HCT116 (cell line): ENCODE measurements at regions not wholly inside any gene's neighbourhood (a gene's known extent, or its start where the extent isn't known, plus 50 kb on each side); places are given as distances from the start of the nearest gene placed in this dataset.

ENCODE experiments used
- ELF1 ChIP-seq: IDR thresholded peaks from 2 replicates; pipeline ENCODE4 v1.6.1; 2012; ENCODE audit warnings: low read depth, borderline replicate concordance
- EZH2 ChIP-seq: fragments of 200-600 bp; sonication (generic); IDR thresholded peaks from 2 replicates; pipeline ENCODE4 v1.6.1; 2017; ENCODE audit warnings: antibody characterized with exemption, mixed run types
- EZH2phosphoT487 ChIP-seq: fragments of 200-600 bp; IDR thresholded peaks from 2 replicates; pipeline ENCODE4 v1.6.1; 2018; ENCODE audit warnings: antibody characterized with exemption, borderline replicate concordance
- FOSL1 ChIP-seq: IDR thresholded peaks from 2 replicates; pipeline ENCODE4 v1.6.1; 2012; ENCODE audit warnings: low read depth
- JUND ChIP-seq: IDR thresholded peaks from 2 replicates; pipeline ENCODE4 v1.6.1; 2012
- POLR2A ChIP-seq: IDR thresholded peaks from 2 replicates; pipeline ENCODE4 v1.7.0; 2011; ENCODE audit warnings: borderline replicate concordance; ENCODE audit not compliant: insufficient read depth, insufficient read length; ENCODE audit errors: extremely low read depth
- POLR2AphosphoS5 ChIP-seq: IDR thresholded peaks from 2 replicates; pipeline ENCODE4 v1.6.1; 2011; ENCODE audit warnings: mild to moderate bottlenecking, low read depth, low read length, moderate library complexity
- RAD21 ChIP-seq: IDR thresholded peaks from 2 replicates; pipeline ENCODE4 v1.6.1; 2012; ENCODE audit warnings: low read depth, mild to moderate bottlenecking
- SIN3A ChIP-seq: IDR thresholded peaks from 2 replicates; pipeline ENCODE4 v1.6.1; 2012; ENCODE audit warnings: low read depth
- SP1 ChIP-seq: IDR thresholded peaks from 2 replicates; pipeline ENCODE4 v1.6.1; 2012; ENCODE audit warnings: low read depth
- YY1 ChIP-seq: IDR thresholded peaks from 2 replicates; pipeline ENCODE4 v1.6.1; 2011; ENCODE audit warnings: low read length, low read depth, moderate library complexity, mild to moderate bottlenecking; ENCODE audit not compliant: insufficient replicate concordance; ENCODE audit errors: extremely low read depth
- TF ChIP-seq, protein P1 (sequence below), 3 experiments: fragments of 200-600 bp in 1 of 3; sonication (generic) in 1 of 3; IDR thresholded peaks in 2 of 3; conservative IDR thresholded peaks in 1 of 3; 2 replicates each; pipeline ENCODE4 v1.5.1; 2012 to 2017; ENCODE audit warnings: low read depth in 2 of 3, low read length in 2 of 3, antibody characterized with exemption in 1 of 3, borderline replicate concordance in 1 of 3, control low read depth in 1 of 3, mild to moderate bottlenecking in 1 of 3, mixed read lengths in 1 of 3, mixed run types in 1 of 3, moderate library complexity in 1 of 3; ENCODE audit not compliant: insufficient read depth in 1 of 3
- TF ChIP-seq, protein P2 (sequence below): IDR thresholded peaks from 2 replicates; pipeline ENCODE4 v1.6.1; 2012
- TF ChIP-seq, protein P3 (sequence below): IDR thresholded peaks from 2 replicates; pipeline ENCODE4 v1.6.1; 2012; ENCODE audit warnings: low read depth

DNA sequence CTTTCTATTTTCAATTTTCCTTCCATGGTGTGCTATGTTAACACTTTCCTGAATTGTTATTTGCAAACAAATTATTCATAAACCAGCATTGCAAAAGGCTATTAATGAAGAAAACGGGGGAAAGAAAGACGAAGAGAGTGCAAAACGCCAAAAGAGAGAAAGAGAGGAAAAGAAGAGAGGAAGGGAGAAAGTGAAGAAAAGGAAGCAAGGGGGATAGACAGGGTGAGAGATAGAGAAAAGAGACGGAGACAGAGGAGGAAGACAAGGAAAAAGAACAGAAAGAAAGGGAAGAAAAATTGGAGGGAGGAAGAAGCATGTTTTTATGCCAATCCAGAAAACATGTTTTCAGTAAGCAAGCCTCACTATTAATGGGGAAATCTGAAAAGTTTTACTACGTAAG lies 310.6 kb downstream of the TFEC start:
- TF ChIP-seq EZH2 (no peak), SP1 (no peak), POLR2A (no peak), POLR2AphosphoS5 (no peak), RAD21 (no peak), EZH2phosphoT487 (no peak), FOSL1 (no peak), ELF1 (no peak), JUND (no peak), SIN3A (no peak), YY1 (no peak)
- TF ChIP-seq, protein P1, sequence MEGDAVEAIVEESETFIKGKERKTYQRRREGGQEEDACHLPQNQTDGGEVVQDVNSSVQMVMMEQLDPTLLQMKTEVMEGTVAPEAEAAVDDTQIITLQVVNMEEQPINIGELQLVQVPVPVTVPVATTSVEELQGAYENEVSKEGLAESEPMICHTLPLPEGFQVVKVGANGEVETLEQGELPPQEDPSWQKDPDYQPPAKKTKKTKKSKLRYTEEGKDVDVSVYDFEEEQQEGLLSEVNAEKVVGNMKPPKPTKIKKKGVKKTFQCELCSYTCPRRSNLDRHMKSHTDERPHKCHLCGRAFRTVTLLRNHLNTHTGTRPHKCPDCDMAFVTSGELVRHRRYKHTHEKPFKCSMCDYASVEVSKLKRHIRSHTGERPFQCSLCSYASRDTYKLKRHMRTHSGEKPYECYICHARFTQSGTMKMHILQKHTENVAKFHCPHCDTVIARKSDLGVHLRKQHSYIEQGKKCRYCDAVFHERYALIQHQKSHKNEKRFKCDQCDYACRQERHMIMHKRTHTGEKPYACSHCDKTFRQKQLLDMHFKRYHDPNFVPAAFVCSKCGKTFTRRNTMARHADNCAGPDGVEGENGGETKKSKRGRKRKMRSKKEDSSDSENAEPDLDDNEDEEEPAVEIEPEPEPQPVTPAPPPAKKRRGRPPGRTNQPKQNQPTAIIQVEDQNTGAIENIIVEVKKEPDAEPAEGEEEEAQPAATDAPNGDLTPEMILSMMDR (IDR thresholded peaks at IDR 0.05 in 2 of 3, conservative IDR thresholded peaks at IDR 0.05 in 1 of 3; ENCODE audit: borderline replicate concordance in 1 of 3, insufficient read depth in 1 of 3, low read depth in 2 of 3, low read length in 2 of 3): no peak
- TF ChIP-seq, protein P2, sequence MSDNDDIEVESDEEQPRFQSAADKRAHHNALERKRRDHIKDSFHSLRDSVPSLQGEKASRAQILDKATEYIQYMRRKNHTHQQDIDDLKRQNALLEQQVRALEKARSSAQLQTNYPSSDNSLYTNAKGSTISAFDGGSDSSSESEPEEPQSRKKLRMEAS: no peak
- TF ChIP-seq, protein P3, sequence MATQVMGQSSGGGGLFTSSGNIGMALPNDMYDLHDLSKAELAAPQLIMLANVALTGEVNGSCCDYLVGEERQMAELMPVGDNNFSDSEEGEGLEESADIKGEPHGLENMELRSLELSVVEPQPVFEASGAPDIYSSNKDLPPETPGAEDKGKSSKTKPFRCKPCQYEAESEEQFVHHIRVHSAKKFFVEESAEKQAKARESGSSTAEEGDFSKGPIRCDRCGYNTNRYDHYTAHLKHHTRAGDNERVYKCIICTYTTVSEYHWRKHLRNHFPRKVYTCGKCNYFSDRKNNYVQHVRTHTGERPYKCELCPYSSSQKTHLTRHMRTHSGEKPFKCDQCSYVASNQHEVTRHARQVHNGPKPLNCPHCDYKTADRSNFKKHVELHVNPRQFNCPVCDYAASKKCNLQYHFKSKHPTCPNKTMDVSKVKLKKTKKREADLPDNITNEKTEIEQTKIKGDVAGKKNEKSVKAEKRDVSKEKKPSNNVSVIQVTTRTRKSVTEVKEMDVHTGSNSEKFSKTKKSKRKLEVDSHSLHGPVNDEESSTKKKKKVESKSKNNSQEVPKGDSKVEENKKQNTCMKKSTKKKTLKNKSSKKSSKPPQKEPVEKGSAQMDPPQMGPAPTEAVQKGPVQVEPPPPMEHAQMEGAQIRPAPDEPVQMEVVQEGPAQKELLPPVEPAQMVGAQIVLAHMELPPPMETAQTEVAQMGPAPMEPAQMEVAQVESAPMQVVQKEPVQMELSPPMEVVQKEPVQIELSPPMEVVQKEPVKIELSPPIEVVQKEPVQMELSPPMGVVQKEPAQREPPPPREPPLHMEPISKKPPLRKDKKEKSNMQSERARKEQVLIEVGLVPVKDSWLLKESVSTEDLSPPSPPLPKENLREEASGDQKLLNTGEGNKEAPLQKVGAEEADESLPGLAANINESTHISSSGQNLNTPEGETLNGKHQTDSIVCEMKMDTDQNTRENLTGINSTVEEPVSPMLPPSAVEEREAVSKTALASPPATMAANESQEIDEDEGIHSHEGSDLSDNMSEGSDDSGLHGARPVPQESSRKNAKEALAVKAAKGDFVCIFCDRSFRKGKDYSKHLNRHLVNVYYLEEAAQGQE: no peak
